GM19328 (cell line): ENCODE measurements at regions not wholly inside any gene's neighbourhood (a gene's known extent, or its start where the extent isn't known, plus 50 kb on each side); places are given as distances from the start of the nearest gene placed in this dataset.

Experiments
- ATAC-seq: cut with Tn5 transposase; IDR thresholded peaks from one replicate; pipeline ENCODE4 v1.9.1; 2021; ENCODE audit warnings: mild to moderate bottlenecking, moderate library complexity; ENCODE audit not compliant: unreplicated experiment

- ATAC-seq: no peak
Observed at GRCh38 chr16:86286991-86287663, 223.2 kb upstream of the FOXF1 start.

GRCh38 chr16:86287664-86288201, 222.6 kb upstream of the FOXF1 start:
- ATAC-seq: no peak

- ATAC-seq: no peak
Observed at GRCh38 chr16:86288716-86289294, 221.5 kb upstream of the FOXF1 start.

GRCh38 chr16:86289304-86289703, 221.0 kb upstream of the FOXF1 start:
- ATAC-seq: no peak

- no peak for ATAC-seq
Observed at GRCh38 chr16:86289907-86290306, 220.4 kb upstream of the FOXF1 start.

GRCh38 chr16:86291491-86291890, 218.8 kb upstream of the FOXF1 start:
- ATAC-seq: no peak

- ATAC-seq: no peak
Observed at GRCh38 chr16:86292171-86292775, 218.1 kb upstream of the FOXF1 start.

GRCh38 chr16:86292942-86293341, 217.4 kb upstream of the FOXF1 start:
- no peak for ATAC-seq

GRCh38 chr16:86293906-86294305, 216.4 kb upstream of the FOXF1 start:
- ATAC-seq: no peak

- ATAC-seq: no peak
Observed at GRCh38 chr16:86294535-86295196, 215.7 kb upstream of the FOXF1 start.

GRCh38 chr16:86296256-86296655, 214.1 kb upstream of the FOXF1 start:
- ATAC-seq: no peak

- no peak for ATAC-seq
Observed at GRCh38 chr16:86297391-86297790, 212.9 kb upstream of the FOXF1 start.

GRCh38 chr16:86297866-86298757, 212.2 kb upstream of the FOXF1 start:
- no peak for ATAC-seq

- no peak for ATAC-seq
Observed at GRCh38 chr16:86298758-86299134, 211.6 kb upstream of the FOXF1 start.

GRCh38 chr16:86299882-86300610, 210.3 kb upstream of the FOXF1 start:
- ATAC-seq: no peak

GRCh38 chr16:86300746-86301481, 209.4 kb upstream of the FOXF1 start:
- ATAC-seq: no peak

- ATAC-seq: no peak
Observed at GRCh38 chr16:86302421-86303109, 207.8 kb upstream of the FOXF1 start.

GRCh38 chr16:86303787-86304678, 206.3 kb upstream of the FOXF1 start:
- ATAC-seq: no peak
